ENCODE measurements at regions not wholly inside any gene's neighbourhood (a gene's known extent, or its start where the extent isn't known, plus 50 kb on each side); places are given as distances from the start of the nearest gene placed in this dataset.
A peak's percentile ranks its signal among the peaks of the same experiment; 100 is the strongest.

DNA sequence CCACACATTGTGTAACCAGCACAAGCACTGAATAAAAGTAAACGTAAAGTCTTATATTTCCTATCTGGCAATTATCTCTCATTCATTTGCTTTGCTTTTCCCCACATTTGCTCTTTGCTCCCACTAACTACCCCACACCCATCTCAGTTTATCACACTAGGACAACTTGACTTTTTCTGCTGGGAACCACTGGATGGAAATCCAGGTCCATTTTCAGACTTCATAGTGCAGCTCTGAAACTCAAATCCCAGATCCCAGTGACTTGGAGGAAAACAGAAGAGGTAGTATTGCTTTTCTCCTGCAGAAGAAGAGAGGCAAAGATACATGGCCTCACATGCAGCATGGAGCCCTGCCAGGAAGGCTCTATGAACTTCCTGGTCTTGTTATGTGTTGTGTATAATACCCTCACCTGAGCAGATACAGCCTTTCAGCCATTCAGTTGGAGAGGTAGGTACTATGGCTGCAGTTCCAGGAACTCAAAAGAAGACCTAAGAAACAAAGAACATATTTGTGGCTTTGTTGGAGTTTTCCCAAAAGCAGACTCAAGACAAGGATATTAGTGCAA lies 90.0 kb upstream of the NIPBL start:
- H3K27me3 ChIP-seq = no peaks in the 10 kb centered on the region
- no peak overlapping the region for H3K4me3 ChIP-seq
- peak overlapping the region; percentile 29 for H2AFZ ChIP-seq
- H3K9me2 ChIP-seq (replicated peaks; ENCODE audit: insufficient read depth) = no peaks in the 10 kb centered on the region
- no peaks in the 10 kb centered on the region for H3K79me2 ChIP-seq
- TF ChIP-seq EZH2phosphoT487 (IDR thresholded peaks at IDR 0.05; ENCODE audit: low read depth, severe bottlenecking, unreplicated experiment) = no peak
- no peak for TF ChIP-seq EZH2 (IDR thresholded peaks at IDR 0.05; ENCODE audit: borderline replicate concordance)
- no peak for TF ChIP-seq CTCF (IDR thresholded peaks at IDR 0.05; ENCODE audit: poor library complexity)
- DNase-seq (ENCODE audit: low spot score) = no peak
- H3K36me3 ChIP-seq (replicated peaks; ENCODE audit: insufficient read depth, low read depth) = no peaks in the 10 kb centered on the region
- 59% methylated on average over 1 of the region's 1 CpG for WGBS (ENCODE audit: low lambda C conversion rate, missing lambda C conversion rate)
- peak overlapping the region; percentile 37 for H3K27ac ChIP-seq
- no peaks in the 10 kb centered on the region for H3K9me3 ChIP-seq (ENCODE audit: low read depth)
- no peaks in the 10 kb centered on the region for H4K20me1 ChIP-seq (ENCODE audit: insufficient read depth, poor library complexity, severe bottlenecking)
- H3K4me2 ChIP-seq = no peak overlapping the region
- no peaks in the 10 kb centered on the region for H3K4me1 ChIP-seq (ENCODE audit: insufficient read depth)

DNA sequence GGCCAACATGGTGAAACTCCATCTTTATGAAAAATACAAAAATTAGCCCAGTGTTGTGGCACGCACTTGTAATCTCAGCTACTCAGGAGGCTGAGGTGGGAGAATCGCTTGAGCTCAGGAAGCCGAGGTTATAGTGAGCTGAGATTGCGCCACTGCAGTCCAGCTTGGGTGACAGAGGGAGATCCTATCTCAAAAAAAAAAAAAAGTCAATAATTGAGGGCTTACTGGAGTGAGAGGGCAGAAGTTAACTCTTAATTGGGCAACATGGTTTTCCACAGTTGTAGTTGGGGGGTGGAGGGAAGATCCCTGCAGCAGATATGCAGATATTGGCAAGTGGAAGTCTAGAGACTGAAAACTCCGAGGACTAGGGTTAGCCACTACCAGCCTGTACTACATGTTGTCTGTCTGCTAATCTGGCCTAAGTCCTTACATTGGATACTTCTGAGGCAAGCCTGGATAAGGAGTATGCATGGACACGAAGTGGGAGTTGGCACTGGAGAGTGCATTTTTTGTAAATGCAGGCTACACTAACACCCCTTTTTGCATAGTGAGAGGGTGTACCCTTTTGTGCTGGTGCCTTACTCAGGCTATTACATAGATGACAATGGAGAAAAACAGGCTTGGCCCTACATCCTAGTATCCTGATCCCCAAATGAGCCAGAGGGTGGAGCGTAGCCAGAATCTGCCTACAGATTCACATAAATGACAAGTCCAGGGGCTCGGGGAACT lies 89.0 kb upstream of the NIPBL start:
- WGBS (ENCODE audit: low lambda C conversion rate, missing lambda C conversion rate) = 63% methylated on average over 8 of the region's 8 CpGs
- Histone ChIP-seq H3K79me2 (no peaks in the 10 kb centered on the region), H3K27me3 (no peaks in the 10 kb centered on the region), H2AFZ (no peak overlapping the region), H3K4me2 (no peak overlapping the region), H3K36me3 (replicated peaks; ENCODE audit: insufficient read depth, low read depth) (no peaks in the 10 kb centered on the region), H3K4me3 (no peak overlapping the region), H3K9me2 (replicated peaks; ENCODE audit: insufficient read depth) (no peaks in the 10 kb centered on the region), H3K4me1 (ENCODE audit: insufficient read depth) (no peaks in the 10 kb centered on the region), H4K20me1 (ENCODE audit: insufficient read depth, poor library complexity, severe bottlenecking) (no peaks in the 10 kb centered on the region), H3K9me3 (ENCODE audit: low read depth) (no peaks in the 10 kb centered on the region), H3K27ac (peak overlapping the region; percentile 37)
- no peak for DNase-seq (ENCODE audit: low spot score)
- TF ChIP-seq EZH2phosphoT487 (IDR thresholded peaks at IDR 0.05; ENCODE audit: low read depth, severe bottlenecking, unreplicated experiment) (no peak), CTCF (IDR thresholded peaks at IDR 0.05; ENCODE audit: poor library complexity) (no peak), EZH2 (IDR thresholded peaks at IDR 0.05; ENCODE audit: borderline replicate concordance) (no peak)

DNA sequence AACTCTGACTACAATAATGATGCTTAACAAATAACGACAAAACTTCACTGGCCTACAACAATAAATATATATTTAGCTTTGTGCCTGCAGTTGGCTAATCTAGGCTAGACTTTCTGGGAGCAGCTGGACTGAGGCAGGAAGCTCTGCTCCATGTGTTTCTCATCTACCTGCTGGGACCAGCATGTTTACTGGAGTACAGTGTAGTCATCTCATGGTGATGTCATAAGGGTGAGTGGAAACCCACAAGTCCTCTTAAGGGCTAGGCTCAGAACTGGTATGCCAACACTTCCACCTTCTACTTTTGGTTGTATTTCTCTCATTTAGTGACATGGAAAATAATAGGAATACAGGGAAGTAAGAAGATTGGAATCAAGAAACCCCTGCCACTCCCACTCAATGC lies 85.7 kb upstream of the NIPBL start:
- Histone ChIP-seq H3K4me3 (no peak overlapping the region), H2AFZ (no peak overlapping the region), H3K4me1 (ENCODE audit: insufficient read depth) (no peaks in the 10 kb centered on the region), H3K9me2 (replicated peaks; ENCODE audit: insufficient read depth) (no peaks in the 10 kb centered on the region), H3K27ac (no peak overlapping the region), H4K20me1 (ENCODE audit: insufficient read depth, poor library complexity, severe bottlenecking) (no peaks in the 10 kb centered on the region), H3K9me3 (ENCODE audit: low read depth) (no peaks in the 10 kb centered on the region), H3K36me3 (replicated peaks; ENCODE audit: insufficient read depth, low read depth) (no peaks in the 10 kb centered on the region), H3K79me2 (no peaks in the 10 kb centered on the region), H3K4me2 (no peak overlapping the region), H3K27me3 (no peaks in the 10 kb centered on the region)
- no peak for DNase-seq (ENCODE audit: low spot score)
- no peak for TF ChIP-seq EZH2 (IDR thresholded peaks at IDR 0.05; ENCODE audit: borderline replicate concordance)
- TF ChIP-seq CTCF (IDR thresholded peaks at IDR 0.05; ENCODE audit: poor library complexity) = no peak
- TF ChIP-seq EZH2phosphoT487 (IDR thresholded peaks at IDR 0.05; ENCODE audit: low read depth, severe bottlenecking, unreplicated experiment) = no peak
- WGBS (ENCODE audit: low lambda C conversion rate, missing lambda C conversion rate) = 100% methylated on average over 1 of the region's 1 CpG
